Upper lobe of left lung (tissue), 6 donors: ENCODE measurements at regions not wholly inside any gene's neighbourhood (a gene's known extent, or its start where the extent isn't known, plus 50 kb on each side); places are given as distances from the start of the nearest gene placed in this dataset.
A peak's percentile ranks its signal among the peaks of the same experiment; 100 is the strongest.

ENCODE experiments used
- ATAC-seq, 2 donors: fragments of 200-7000 bp; cut with Tn5 transposase; one replicate each; pipeline ENCODE4 v1.9.1; 2022; ENCODE audit warnings: mild to moderate bottlenecking in 2 of 2, moderate library complexity in 2 of 2; ENCODE audit not compliant: low FRiP score in 2 of 2
- DNase-seq, 2 donors: peaks; one replicate each; pipeline ENCODE4 v3.0.0-alpha.2; 2019 to 2020
- H3K27ac ChIP-seq, 4 donors: fragments of 200-600 bp; sonication (generic); one replicate each; pipeline ENCODE4 v1.5.1; 2016 to 2019
- H3K27me3 ChIP-seq, 4 donors: fragments of 200-600 bp; sonication (generic); one replicate each; pipeline ENCODE4 v1.5.1; 2017 to 2019
- H3K36me3 ChIP-seq, 4 donors: fragments of 200-600 bp; sonication (generic); one replicate each; pipeline ENCODE4 v1.5.1; 2016 to 2019
- H3K4me1 ChIP-seq, 4 donors: fragments of 200-600 bp; sonication (generic); one replicate each; pipeline ENCODE4 v1.5.1; 2018 to 2019
- H3K4me3 ChIP-seq, 4 donors: fragments of 200-600 bp; sonication (generic); one replicate each; pipeline ENCODE4 v1.5.1; 2017 to 2019; ENCODE audit warnings: mild to moderate bottlenecking in 2 of 4, moderate library complexity in 1 of 4
- H3K9me3 ChIP-seq, 4 donors: fragments of 200-600 bp; sonication (generic); one replicate each; pipeline ENCODE4 v1.5.1; 2018 to 2019
- CTCF ChIP-seq, 6 experiments: fragments of 450-650 bp in 4 of 6; fragments of 200-600 bp in 2 of 6; sonication (generic) in 2 of 6; IDR thresholded peaks; one replicate each; pipeline ENCODE4 v1.5.1; 2016 to 2019; ENCODE audit warnings: antibody characterized with exemption in 6 of 6
- EP300 ChIP-seq, 4 donors: sonication (generic); formaldehyde crosslinking; IDR thresholded peaks; one replicate each; pipeline ENCODE4 v1.5.1; 2017; ENCODE audit warnings: antibody characterized with exemption in 4 of 4, control low read depth in 2 of 4
- POLR2A ChIP-seq, 4 donors: fragments of 450-650 bp; IDR thresholded peaks; one replicate each; pipeline ENCODE4 v1.5.1; 2016 to 2017; ENCODE audit warnings: antibody characterized with exemption in 4 of 4, mild to moderate bottlenecking in 2 of 4
- POLR2AphosphoS5 ChIP-seq, 2 donors: sonication (generic); formaldehyde crosslinking; IDR thresholded peaks; one replicate each; pipeline ENCODE4 v1.5.1; 2017; ENCODE audit warnings: antibody characterized with exemption in 2 of 2
- WGBS, 2 donors: methylation state at CpG; one replicate each; pipeline ENCODE4 v1.1.5; 2017 to 2018; 5-methylcytosine and 5-hydroxymethylcytosine counted together
- donor health status: DM: no; HTN: no; CAD: no; lungs with moderate emphysema.
- donor health status: DM: no; HTN: yes; CAD: no; lungs with severe emphysema.

DNA sequence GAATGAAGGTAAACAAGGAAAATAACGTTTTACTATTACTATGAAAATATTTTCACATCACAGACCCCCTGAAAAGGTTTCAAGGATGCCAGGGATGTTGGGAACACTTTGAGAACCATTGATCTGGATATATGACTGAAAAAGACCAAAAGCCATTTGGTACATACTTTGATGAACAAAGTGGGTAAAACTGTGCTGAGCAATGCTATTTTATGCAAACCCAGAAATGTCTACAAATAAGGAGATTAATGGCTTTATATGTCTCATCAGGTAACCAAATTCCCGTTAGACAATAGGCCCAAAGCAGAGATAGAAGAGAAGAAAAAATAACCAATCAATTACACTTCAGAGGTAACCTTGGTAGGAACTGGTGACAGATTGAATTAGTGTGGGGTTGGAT is 101.4 kb upstream of the CNKSR3 start:
- TF ChIP-seq POLR2AphosphoS5 (IDR thresholded peaks at IDR 0.05) (no peak), CTCF (IDR thresholded peaks at IDR 0.05) (no peak), EP300 (IDR thresholded peaks at IDR 0.05) (no peak), POLR2A (IDR thresholded peaks at IDR 0.05) (no peak)
- 65 to 74% methylated on average over 2 of the region's 2 CpGs for WGBS, 2 donors

DNA sequence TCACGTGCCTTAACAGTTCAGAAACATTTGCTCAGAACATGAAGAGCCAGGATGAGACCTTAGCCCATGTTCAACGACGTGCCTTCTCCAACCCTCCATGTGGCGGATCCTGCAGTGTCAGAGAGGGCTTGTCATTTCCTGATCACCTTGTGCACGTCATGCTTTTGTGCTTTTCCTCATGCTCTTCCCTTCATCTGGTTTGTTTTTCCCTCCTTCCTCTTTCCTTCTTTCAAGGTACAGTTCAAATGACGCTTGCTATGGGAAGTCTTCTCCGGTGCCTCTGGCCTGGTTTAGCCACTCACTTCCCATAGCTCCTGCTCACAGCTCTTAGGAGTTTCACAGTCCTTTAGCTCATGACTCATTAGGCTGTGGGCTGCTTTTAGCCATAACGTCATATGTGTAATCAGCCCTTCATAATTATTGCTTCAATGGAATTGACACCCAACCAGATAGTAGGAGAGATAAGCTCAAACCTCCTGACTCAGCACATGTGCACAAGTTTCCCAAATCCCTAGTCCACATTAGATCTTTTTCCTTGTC is 102.7 kb upstream of the CNKSR3 start:
- Histone ChIP-seq H3K36me3 (no peaks in the 10 kb centered on the region), H3K9me3 (no peaks in the 10 kb centered on the region)
- DNase-seq, result no peak

More for the DNA sequence above, 101.4 kb upstream of the CNKSR3 start:
- Histone ChIP-seq H3K27ac (no peak overlapping the region), H3K27me3 (no peaks in the 10 kb centered on the region), H3K4me1 (peaks cover 0 to 4% (median 0%) of the 10 kb centered on the region in 4 donors), H3K4me3 (no peak overlapping the region), H3K36me3 (no peaks in the 10 kb centered on the region), H3K9me3 (no peaks in the 10 kb centered on the region)
- DNase-seq, result no peak
- no peak for ATAC-seq

GRCh38 chr6:154614101-154614500 is 103.6 kb upstream of the CNKSR3 start:
- Histone ChIP-seq H3K4me3 (no peak overlapping the region), H3K9me3 (no peaks in the 10 kb centered on the region), H3K27ac (no peak overlapping the region), H3K27me3 (no peaks in the 10 kb centered on the region), H3K4me1 (no peaks in the 10 kb centered on the region), H3K36me3 (no peaks in the 10 kb centered on the region)
- 70 to 71% methylated on average over 3 to 4 of the region's 4 CpGs for WGBS, 2 donors
- no peak for ATAC-seq
- no peak for TF ChIP-seq POLR2A (IDR thresholded peaks at IDR 0.05)
- no peak for TF ChIP-seq CTCF (IDR thresholded peaks at IDR 0.05)
- no peak for TF ChIP-seq POLR2AphosphoS5 (IDR thresholded peaks at IDR 0.05)
- no peak for TF ChIP-seq EP300 (IDR thresholded peaks at IDR 0.05)
- DNase-seq, result no peak

More for the DNA sequence above, 102.7 kb upstream of the CNKSR3 start:
- Histone ChIP-seq H3K27me3 (no peaks in the 10 kb centered on the region), H3K4me1 (no peaks in the 10 kb centered on the region), H3K27ac (no peak overlapping the region), H3K4me3 (no peak overlapping the region)
- TF ChIP-seq CTCF (IDR thresholded peaks at IDR 0.05) (no peak), POLR2AphosphoS5 (IDR thresholded peaks at IDR 0.05) (no peak), POLR2A (IDR thresholded peaks at IDR 0.05) (no peak)
- 78 to 84% methylated on average over 8 of the region's 8 CpGs for WGBS, 2 donors
- ATAC-seq, result no peak

DNA sequence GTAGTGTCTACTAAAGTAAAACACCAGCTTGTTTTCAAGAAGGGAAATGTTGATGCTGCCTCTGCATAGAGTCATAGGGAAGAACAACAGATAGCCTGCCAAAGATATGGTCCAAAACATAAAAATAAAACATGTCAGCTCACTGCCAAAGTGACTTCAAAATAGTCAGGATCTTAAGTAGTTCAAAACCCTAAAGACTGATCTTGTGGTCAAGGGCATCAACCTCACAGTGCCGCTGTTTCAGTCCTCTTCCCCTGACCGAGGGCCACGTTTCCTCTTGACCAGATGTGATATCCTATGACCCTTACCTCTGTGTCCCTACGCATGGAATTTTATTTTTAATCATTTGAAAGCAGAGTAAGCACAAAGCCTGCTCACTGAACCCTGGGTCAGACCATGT is 104.2 kb upstream of the CNKSR3 start:
- Histone ChIP-seq H3K27me3 (no peaks in the 10 kb centered on the region), H3K4me3 (no peak overlapping the region), H3K27ac (no peak overlapping the region), H3K4me1 (no peaks in the 10 kb centered on the region), H3K9me3 (no peaks in the 10 kb centered on the region), H3K36me3 (no peaks in the 10 kb centered on the region)
- no peak for ATAC-seq
- 79 to 84% methylated on average over 4 of the region's 4 CpGs for WGBS, 2 donors
- TF ChIP-seq CTCF (IDR thresholded peaks at IDR 0.05), result no peak
- no peak for TF ChIP-seq POLR2AphosphoS5 (IDR thresholded peaks at IDR 0.05)
- no peak for TF ChIP-seq POLR2A (IDR thresholded peaks at IDR 0.05)
- TF ChIP-seq EP300 (IDR thresholded peaks at IDR 0.05), result no peak
- no peak for DNase-seq

DNA sequence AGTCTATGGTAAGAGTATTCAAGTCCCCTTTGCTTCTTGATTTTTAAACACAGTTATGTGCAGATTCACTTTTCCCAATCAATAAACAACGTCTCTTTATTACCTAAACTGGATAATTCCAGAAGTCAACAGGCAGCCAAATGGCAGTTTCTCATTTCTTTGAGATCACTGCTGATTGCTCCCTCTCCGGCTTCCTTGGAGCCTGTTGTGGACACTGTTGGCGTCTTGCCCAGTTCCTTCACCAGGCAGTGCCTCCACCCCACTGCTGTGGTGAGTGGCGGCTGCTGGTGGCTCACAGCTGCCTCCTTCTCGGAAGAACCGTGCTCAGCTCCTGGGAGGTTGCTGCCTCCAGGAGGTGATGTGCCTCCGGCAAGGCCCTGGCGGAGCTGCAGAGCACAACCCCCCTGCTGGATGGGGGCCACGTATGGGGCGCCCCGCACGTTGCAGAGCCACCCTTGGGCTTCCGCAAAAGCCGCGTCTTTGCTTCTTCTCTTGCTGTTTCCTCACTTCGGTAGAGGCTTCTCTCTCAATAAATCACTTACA is 105.1 kb upstream of the CNKSR3 start:
- Histone ChIP-seq H3K9me3 (no peaks in the 10 kb centered on the region), H3K27ac (no peak overlapping the region), H3K4me3 (peak overlapping the region in 1 of 4 donors; percentile 22), H3K36me3 (no peaks in the 10 kb centered on the region), H3K4me1 (no peaks in the 10 kb centered on the region), H3K27me3 (no peaks in the 10 kb centered on the region)
- peak; percentile 75 to 76 for DNase-seq
- ATAC-seq, result peak; percentile 53 to 61
- WGBS, 2 donors, result 55 to 67% methylated on average over 14 to 16 of the region's 16 CpGs
- TF ChIP-seq CTCF (IDR thresholded peaks at IDR 0.05) (no peak), POLR2A (IDR thresholded peaks at IDR 0.05) (no peak), EP300 (IDR thresholded peaks at IDR 0.05) (no peak), POLR2AphosphoS5 (IDR thresholded peaks at IDR 0.05) (no peak)
